ENCODE measurements at regions not wholly inside any gene's neighbourhood (a gene's known extent, or its start where the extent isn't known, plus 50 kb on each side); places are given as distances from the start of the nearest gene placed in this dataset.

GRCh38 chr5:89123581-89123980 lies 240.6 kb upstream of the MEF2C start:
- TF ChIP-seq CTCF (conservative IDR thresholded peaks at IDR 0.05; ENCODE audit: low read length) (no peak), EZH2phosphoT487 (IDR thresholded peaks at IDR 0.05; ENCODE audit: borderline replicate concordance, low read depth, low read length) (no peak)

All from OCI-LY7 (cell line).